Endothelial cell of umbilical vein (primary cell): ENCODE measurements at regions not wholly inside any gene's neighbourhood (a gene's known extent, or its start where the extent isn't known, plus 50 kb on each side); places are given as distances from the start of the nearest gene placed in this dataset.

Experiments
- BruUV-seq: library from RNA; stranded (reverse); fragments of 400-500 nt; replicated peaks from 2 replicates; lab custom pipeline; 2021; lab: Mats Ljungman, UMichigan
- CTCF ChIA-PET: fragments of 300-600, 350-600 bp; sonication (Branson Sonifier 250); formaldehyde crosslinking; loops from one replicate; lab custom pipeline; 2021; ENCODE audit warnings: antibody characterized with exemption, inconsistent platforms; lab: Charles Lee
- POLR2A ChIA-PET: fragments of 300-600, 350-600 bp; sonication (Branson Sonifier 250); formaldehyde crosslinking; loops from one replicate; lab custom pipeline; 2021; ENCODE audit warnings: antibody characterized with exemption, inconsistent platforms; lab: Charles Lee
- DNase-seq: peaks from one replicate; pipeline ENCODE4 v3.0.0-alpha.2; 2011; ENCODE audit warnings: low read depth, low spot score
- FAIRE-seq: peaks from 2 replicates; lab custom pipeline; 2011; peaks lifted over from hg19 to GRCh38; lab: Jason Lieb, UNC
- H2AFZ ChIP-seq: 2 replicates; pipeline ENCODE4 v1.6.0; 2012; ENCODE audit warnings: low read depth, low read length, control low read depth, inconsistent platforms
- H3K27ac ChIP-seq: 2 replicates; pipeline ENCODE4 v1.5.1; 2011; ENCODE audit warnings: low read depth, mild to moderate bottlenecking, control low read depth, low read length, moderate library complexity; ENCODE audit not compliant: insufficient read depth
- H3K27me3 ChIP-seq, 2 experiments: 2 replicates each; pipeline versions ENCODE4 v1.6.0 to v1.6.1; 2011; ENCODE audit warnings: low read length in 2 of 2, mixed read lengths in 1 of 2; ENCODE audit not compliant: control insufficient read depth in 2 of 2, insufficient read depth in 2 of 2
- H3K36me3 ChIP-seq, 2 experiments: 2 replicates in 1 of 2; 3 replicates in 1 of 2; pipeline ENCODE4 v1.5.1; 2011; ENCODE audit warnings: low read length in 2 of 2, mild to moderate bottlenecking in 1 of 2, moderate library complexity in 1 of 2; ENCODE audit not compliant: control insufficient read depth in 2 of 2, insufficient read depth in 2 of 2; ENCODE audit errors: extremely low read depth in 1 of 2
- H3K4me1 ChIP-seq: 3 replicates; pipeline ENCODE4 v1.5.1; 2011; ENCODE audit warnings: mild to moderate bottlenecking, low read length; ENCODE audit not compliant: control insufficient read depth, insufficient read depth; ENCODE audit errors: extremely low read depth
- H3K4me2 ChIP-seq: 2 replicates; pipeline ENCODE4 v1.6.1; 2011; ENCODE audit warnings: low read length, control low read depth, mixed read lengths; ENCODE audit not compliant: insufficient read depth
- H3K4me3 ChIP-seq, 3 experiments: fragments of 200-600 bp in 1 of 3; sonication (generic), shearing (Covaris generic) in 1 of 3; replicated peaks in 1 of 3; 2 replicates each; pipeline ENCODE4 v1.5.1; 2011 to 2016; ENCODE audit warnings: control low read depth in 3 of 3, low read length in 3 of 3, mild to moderate bottlenecking in 2 of 3, inconsistent platforms in 1 of 3, low read depth in 1 of 3, moderate library complexity in 1 of 3; ENCODE audit not compliant: insufficient read depth in 1 of 3
- H3K79me2 ChIP-seq: 2 replicates; pipeline ENCODE4 v1.6.0; 2012; ENCODE audit warnings: low read length, inconsistent platforms; ENCODE audit not compliant: control insufficient read depth, insufficient read depth
- H3K9ac ChIP-seq: replicated peaks from 2 replicates; pipeline ENCODE3; 2011; ENCODE audit warnings: low read length, control low read depth; ENCODE audit not compliant: insufficient read depth; ENCODE audit errors: extremely low read depth
- H3K9me1 ChIP-seq: replicated peaks from 3 replicates; pipeline ENCODE4 v1.6.0; 2011; ENCODE audit warnings: mild to moderate bottlenecking, low read length; ENCODE audit not compliant: control insufficient read depth, insufficient read depth; ENCODE audit errors: extremely low read depth
- H3K9me3 ChIP-seq: replicated peaks from 2 replicates; pipeline ENCODE4 v1.5.1; 2012; ENCODE audit warnings: low read length, inconsistent platforms; ENCODE audit not compliant: control insufficient read depth, insufficient read depth
- H4K20me1 ChIP-seq: replicated peaks from 2 replicates; pipeline ENCODE3; 2011; ENCODE audit warnings: mild to moderate bottlenecking, low read length; ENCODE audit not compliant: control insufficient read depth, insufficient read depth; ENCODE audit errors: extremely low read depth
- CTCF ChIP-seq, 2 donors: IDR thresholded peaks; 1 replicate in 1 of 2; 2 replicates in 1 of 2; pipeline ENCODE4 v1.5.1; 2011; ENCODE audit warnings: low read length in 2 of 2, mild to moderate bottlenecking in 2 of 2, moderate library complexity in 2 of 2, control low read depth in 1 of 2, inconsistent platforms in 1 of 2, low read depth in 1 of 2; ENCODE audit not compliant: insufficient read depth in 1 of 2; ENCODE audit errors: extremely low read depth in 1 of 2
- EZH2 ChIP-seq: IDR thresholded peaks from 2 replicates; pipeline ENCODE4 v1.6.1; 2012; ENCODE audit warnings: borderline replicate concordance, low read depth, mild to moderate bottlenecking, moderate library complexity, low read length, inconsistent platforms; ENCODE audit not compliant: severe bottlenecking
- FOS ChIP-seq: IDR thresholded peaks from 2 replicates; pipeline ENCODE4 v1.6.1; 2011; ENCODE audit warnings: mild to moderate bottlenecking, low read length, moderate library complexity, borderline replicate concordance; ENCODE audit not compliant: insufficient read depth
- GATA2 ChIP-seq: IDR thresholded peaks from 2 replicates; pipeline ENCODE4 v1.7.0; 2011; ENCODE audit warnings: low read depth, mild to moderate bottlenecking, moderate library complexity, mixed read lengths, low read length; ENCODE audit not compliant: insufficient read length, insufficient read depth
- JUN ChIP-seq: IDR thresholded peaks from 2 replicates; pipeline ENCODE4 v1.6.1; 2011; ENCODE audit warnings: borderline replicate concordance, low read depth; ENCODE audit not compliant: insufficient read length, insufficient read depth
- MAX ChIP-seq: IDR thresholded peaks from 2 replicates; pipeline ENCODE4 v1.6.1; 2011; ENCODE audit not compliant: insufficient read depth, insufficient read length
- MYC ChIP-seq: IDR thresholded peaks from one replicate; pipeline ENCODE4 v1.6.1; 2011; ENCODE audit warnings: mild to moderate bottlenecking, low read depth, low read length
- POLR2A ChIP-seq: IDR thresholded peaks from 2 replicates; pipeline ENCODE4 v1.6.1; 2012; ENCODE audit warnings: low read depth, mild to moderate bottlenecking, control low read depth, low read length
- POLR2AphosphoS5 ChIP-seq: IDR thresholded peaks from 2 replicates; pipeline ENCODE4 v1.6.1; 2012; ENCODE audit warnings: low read depth, mild to moderate bottlenecking, control low read depth, low read length, moderate library complexity; ENCODE audit not compliant: insufficient read depth
- dilution Hi-C: fragments of 300-500 bp; cut with MboI; formaldehyde crosslinking; loops from one replicate; pipeline ENCODE4 v1.15.0; 2019; ENCODE audit warnings: low sequenced_read_pairs; ENCODE audit not compliant: extremely low pct_ligation_motif_present
- intact Hi-C: fragments of 100-400 bp; cut with micrococcal nuclease; formaldehyde crosslinking; loops from one replicate; pipeline ENCODE4 v1.10.0; 2022

GRCh38 chr21:32888971-32889370 is 117.4 kb upstream of the PAXBP1 start:
- Histone ChIP-seq H3K9me1 (no peaks in the 10 kb centered on the region), H3K4me3 (no peak overlapping the region), H3K4me2 (no peak overlapping the region), H3K36me3 (no peaks in the 10 kb centered on the region), H3K27ac (no peak overlapping the region), H3K79me2 (no peaks in the 10 kb centered on the region), H2AFZ (no peak overlapping the region), H3K27me3 (peaks cover 0 to 2% of the 10 kb centered on the region in 2 experiments), H3K9me3 (no peaks in the 10 kb centered on the region), H4K20me1 (no peaks in the 10 kb centered on the region), H3K4me1 (no peaks in the 10 kb centered on the region), H3K9ac (no peak overlapping the region)
- FAIRE-seq, result no peak
- ChIA-PET POLR2A (no interaction called here), CTCF (no interaction called here)
- BruUV-seq, result no TSS peak
- TF ChIP-seq MAX (no peak), EZH2 (no peak), FOS (no peak), MYC (no peak), JUN (no peak), CTCF (IDR thresholded peaks at IDR 0.05; ENCODE audit: extremely low read depth in 1 of 2, insufficient read depth in 1 of 2, low read depth in 1 of 2, low read length in 2 of 2) (no peak), POLR2AphosphoS5 (no peak), GATA2 (no peak), POLR2A (no peak)
- DNase-seq, result no peak
- intact Hi-C loops, result no loop called here
- dilution Hi-C loops, result no loop called here
